NCI-H345 (cell line): ENCODE measurements at regions not wholly inside any gene's neighbourhood (a gene's known extent, or its start where the extent isn't known, plus 50 kb on each side); places are given as distances from the start of the nearest gene placed in this dataset.
A peak's percentile ranks its signal among the peaks of the same experiment; 100 is the strongest.
"Not testable (repeated sequence)": the region's sequence is repeated elsewhere in the genome, so short reads cannot be mapped to it uniquely, and the experiment has no call there.

Source experiments
- DNase-seq: peaks from one replicate; lab custom pipeline; 2025; lab: John Stamatoyannopoulos, UW

DNA sequence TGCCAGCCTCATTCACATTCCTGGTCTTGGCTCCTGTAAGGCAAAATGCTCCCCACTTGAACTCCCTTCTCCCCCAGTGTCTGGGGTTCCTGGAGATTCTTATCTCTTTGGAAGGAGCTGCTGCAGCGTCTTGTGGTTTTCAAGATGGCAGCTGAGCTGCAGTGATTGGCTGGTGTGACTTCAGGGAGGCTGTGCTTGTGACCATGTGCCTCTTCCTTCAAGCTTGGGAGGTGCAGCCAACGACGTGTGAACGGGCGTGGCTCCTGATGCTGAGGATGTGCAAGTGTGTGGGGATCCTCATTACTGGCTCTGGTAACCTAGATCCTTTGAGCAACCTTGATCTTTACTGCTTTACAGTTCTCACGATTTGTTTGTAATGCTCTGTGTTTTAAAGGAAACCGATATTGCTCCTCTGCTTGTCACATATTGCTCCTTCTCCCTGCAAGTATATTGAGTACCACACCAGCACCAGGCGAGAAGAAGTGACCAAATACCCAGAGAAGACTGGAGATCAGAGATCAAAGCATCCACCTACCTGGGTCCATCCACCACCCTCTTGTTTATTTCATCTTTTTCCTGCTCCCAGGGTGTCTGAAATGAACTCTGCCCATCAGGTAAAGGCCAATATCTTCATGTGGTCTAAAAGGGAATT is 208.5 kb downstream of the FGF9 start:
- DNase-seq, result no peak

DNA sequence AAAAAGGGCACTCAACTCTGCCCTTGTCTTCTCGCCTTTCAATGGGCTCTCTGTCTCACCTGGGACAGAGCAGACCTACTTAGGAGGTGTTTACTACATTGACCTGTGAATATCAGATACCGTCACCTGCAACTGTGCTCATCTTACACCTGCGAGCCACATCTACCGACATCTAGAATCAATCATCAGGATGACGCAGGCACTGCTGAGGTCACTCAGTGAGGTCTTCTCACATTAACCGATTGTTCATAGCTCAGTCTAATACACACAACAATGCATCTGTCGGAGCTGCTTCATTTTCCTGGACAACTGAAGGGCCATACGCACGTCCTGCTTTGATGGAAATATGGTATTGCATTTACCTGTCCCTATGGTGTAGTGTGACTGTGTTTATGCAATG is 211.9 kb downstream of the FGF9 start:
- DNase-seq, result no peak

DNA sequence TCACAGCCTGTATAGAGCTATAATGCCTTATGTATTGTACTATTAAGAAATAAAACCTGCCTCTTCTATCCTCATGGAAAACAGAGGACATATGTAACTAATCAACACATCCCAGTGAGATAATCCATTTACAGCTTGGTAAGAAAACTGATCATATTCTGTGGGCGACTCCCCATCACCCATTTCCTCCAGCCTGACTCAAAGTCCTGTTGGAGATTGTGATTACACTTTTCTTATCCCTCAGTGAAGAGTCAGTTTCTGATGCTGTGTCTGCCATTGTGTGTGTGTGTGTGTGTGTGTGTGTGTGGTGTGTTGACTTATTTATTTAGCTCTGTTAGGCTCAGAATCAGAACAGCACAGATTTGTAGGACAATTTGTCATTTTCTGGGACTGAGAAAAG is 212.8 kb downstream of the FGF9 start:
- DNase-seq, result no peak

DNA sequence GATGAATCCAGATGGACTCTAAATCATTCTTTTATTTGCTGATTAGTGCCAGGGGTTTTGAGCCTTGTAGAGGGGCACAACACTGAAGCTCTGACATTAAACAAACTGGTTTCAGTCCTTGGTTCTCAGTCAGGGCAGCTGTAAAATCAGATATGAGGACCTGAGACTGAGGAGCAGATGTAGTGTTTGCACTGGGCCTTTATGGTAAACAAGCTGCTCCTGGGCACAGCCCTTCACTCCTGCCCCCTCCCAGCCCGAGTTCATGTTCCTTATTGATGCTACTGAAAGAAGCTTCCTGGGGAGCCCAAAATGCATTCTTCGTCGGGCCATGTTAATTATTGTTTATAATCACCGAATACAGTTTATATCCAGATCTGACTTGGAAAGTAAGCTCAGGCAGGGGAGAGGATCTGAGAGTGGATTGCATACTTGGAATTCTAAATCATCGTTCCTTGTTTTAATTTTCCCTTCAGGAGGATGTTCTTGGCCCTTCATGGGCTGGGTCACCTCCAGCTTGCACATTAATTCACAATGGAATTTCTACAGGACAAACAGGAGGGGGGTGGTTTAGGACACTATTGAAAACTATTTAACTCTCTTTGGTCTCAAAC is 213.5 kb downstream of the FGF9 start:
- peak; percentile 53 for DNase-seq

DNA sequence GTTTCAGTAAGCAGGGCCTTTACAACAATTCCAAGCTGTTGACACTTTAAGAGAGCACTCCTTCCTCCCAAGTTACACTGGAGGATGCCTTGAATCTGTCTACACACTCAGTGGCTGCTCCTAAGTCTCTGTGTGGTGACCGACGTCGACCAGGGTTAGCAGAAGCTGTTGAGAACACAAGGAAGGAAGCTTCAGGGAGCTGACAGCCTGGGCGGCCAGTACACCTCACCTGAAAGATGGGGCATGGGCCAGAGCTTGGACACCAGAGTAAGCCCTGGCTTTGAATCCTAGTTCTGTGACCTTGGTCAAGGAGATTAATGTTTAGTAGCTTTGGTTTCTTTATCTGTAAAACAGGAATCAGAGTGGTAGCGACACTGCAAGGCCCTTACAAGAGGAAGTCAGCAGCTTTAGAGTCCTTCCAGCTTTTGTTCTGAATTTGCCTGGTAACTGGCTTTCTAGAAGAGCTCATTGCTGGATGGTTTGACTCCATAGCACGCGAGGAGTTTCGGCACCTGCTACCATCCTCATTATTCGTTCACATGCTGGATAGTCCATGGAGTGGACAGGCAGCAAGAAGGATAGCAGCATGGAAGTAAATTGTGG is 214.2 kb downstream of the FGF9 start:
- no peak for DNase-seq

DNA sequence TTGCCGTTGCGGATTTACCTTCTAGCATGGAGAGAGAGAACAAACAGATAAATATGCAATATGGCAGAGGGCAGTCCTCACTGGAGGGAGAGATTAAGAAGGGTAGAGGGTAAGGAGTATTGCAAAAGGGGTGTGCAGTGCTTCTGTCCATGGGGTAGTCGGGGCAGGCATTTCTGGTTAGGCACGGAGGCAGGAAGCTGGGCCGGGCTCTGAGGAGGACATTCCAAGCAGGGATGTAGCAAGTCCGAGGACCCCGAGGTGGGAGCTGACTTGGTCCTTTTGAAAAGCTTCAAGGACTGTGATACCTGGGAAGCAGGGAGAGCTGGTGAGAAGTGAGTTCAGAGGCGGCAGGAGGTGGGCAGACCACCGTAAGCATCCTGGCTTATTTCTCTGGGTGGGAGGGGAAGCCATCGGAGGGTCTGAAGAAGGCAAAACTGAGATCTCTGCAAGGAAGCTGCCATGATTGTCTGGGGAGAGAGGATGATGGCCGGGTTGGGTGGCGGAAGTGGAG is 214.9 kb downstream of the FGF9 start:
- DNase-seq, result no peak

DNA sequence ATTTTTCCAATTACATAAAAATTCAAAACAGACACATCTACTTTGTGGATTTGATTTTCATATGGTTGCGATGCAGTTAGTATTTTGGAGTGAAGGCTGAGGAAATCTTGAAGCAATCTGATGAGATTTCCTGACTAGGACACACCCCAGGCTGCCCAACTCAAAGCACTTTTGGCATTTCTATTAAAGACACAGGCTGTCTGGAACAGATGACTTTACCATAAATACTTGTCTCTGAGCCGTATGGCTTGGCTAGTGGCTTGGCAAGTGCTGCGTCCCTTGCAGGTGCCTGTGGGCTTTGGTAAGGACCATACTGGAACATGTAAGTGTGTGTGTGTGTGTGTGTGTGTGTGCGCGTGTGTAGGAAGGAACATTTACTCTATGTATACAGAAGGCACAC is 218.8 kb downstream of the FGF9 start:
- no peak for DNase-seq

DNA sequence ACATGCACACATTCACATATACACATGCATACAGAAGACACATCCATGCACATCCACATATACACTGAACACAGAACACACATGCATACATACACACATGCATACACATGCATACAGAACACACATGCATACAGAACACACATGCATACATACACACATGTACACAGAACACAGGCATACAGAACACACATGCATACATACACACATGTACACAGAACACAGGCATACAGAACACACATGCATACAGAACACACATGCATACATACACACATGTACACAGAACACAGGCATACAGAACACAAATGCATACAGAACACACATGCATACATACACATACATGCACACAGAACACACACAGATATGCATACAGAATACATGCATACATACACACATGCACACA is 219.3 kb downstream of the FGF9 start:
- DNase-seq, result not testable (repeated sequence)

DNA sequence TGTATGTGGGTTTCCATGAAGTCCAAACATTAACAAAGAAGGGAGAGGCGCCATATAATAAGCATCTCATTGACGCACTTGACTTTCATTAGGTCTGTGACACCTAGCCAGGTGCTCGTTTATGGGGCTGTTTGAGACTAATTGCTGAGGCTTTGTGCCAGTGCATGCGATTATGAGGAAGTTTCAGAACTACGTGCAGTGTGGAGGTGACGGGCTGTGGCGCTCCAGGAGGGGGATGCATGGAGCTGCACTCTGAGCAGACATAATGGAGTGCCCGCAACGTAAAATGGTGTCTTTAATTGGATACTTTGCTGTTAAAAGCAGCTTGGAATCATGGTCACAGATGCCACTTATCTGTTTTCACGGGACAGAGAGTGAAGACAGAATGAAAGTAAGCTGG is 223.2 kb downstream of the FGF9 start:
- no peak for DNase-seq

DNA sequence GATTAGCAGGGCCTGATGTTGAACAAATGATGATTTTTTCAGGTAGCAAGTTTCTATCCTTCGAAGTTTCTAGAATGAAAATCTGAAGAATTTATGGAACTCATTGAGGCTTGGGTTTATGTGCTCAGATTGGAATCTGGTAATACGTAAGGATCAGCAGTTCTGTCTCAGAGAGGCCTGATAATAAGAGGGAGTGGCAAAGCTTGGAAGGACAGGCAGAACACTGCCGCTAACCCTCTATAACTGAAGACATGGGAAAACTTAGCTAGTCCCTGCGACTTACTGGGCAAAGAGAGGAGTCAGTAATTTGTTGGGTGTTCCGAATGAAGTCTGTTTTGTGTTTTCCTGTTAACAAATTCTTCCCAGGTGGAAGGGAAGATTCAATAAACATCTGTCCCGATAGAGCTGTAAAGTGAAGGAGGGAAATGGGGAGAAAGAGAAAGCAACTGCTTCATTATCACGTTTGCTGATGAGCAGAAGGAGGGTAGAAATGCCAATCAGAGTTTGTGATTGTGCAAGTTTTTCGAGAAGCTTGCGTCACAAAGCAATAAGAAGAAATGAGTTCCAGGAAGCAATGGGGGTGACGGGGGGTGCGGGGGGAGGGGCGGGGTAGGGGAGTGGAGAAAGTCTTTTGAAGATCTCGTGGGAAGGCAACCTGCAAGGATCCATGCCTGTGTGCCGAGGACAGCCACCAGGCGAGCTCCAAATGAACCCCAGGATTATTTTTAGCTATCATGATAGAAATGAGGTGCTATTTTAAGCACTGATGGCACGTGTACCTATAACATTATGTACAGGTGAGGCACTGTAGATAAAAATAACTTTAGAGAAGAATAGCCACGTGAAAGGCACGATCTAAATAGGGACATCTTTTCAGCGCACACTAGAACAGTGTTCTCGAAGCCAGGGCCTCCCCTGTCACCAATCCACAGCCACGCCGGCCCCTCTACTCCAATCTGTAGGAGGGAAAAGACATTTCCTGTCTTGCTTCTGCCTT is 224.1 kb downstream of the FGF9 start:
- DNase-seq, result no peak

DNA sequence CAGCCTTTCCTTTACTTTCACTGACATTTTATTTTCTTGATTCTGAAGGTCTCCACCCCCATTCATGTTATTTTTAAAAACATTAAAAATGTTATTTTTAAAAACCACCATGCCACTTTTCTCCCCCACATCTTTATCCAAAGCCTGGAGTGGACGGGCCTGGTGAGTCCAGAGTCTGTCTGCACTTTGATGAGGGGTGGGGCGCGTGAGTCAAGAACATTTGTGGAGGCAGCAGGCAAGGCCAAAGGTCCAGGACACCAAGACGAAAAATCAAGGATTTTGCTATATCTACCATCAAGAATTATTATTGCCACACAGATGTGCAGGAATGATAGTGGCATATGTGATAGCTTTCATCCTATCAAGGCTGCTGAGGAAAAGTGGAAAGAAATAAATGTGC is 224.9 kb downstream of the FGF9 start:
- no peak for DNase-seq

DNA sequence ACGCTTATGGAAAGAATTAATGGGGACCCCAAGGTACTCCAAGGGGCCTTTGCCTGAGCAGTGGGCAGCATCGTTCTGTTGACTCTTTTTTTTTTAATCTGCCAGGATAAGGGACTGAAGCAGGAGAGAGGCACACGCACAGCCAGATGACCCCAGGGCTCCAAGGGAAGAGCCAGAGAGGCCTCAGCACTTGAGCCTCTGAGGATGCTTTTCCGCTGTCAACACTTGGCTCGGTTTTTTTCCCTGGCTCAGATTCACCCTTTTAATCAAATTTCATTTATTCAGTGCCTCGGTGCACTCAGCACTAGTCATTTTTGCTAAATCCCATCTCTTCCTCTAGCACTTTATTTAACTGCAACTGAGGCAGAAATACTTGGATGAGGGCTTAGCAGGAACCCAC is 226.3 kb downstream of the FGF9 start:
- DNase-seq, result no peak

DNA sequence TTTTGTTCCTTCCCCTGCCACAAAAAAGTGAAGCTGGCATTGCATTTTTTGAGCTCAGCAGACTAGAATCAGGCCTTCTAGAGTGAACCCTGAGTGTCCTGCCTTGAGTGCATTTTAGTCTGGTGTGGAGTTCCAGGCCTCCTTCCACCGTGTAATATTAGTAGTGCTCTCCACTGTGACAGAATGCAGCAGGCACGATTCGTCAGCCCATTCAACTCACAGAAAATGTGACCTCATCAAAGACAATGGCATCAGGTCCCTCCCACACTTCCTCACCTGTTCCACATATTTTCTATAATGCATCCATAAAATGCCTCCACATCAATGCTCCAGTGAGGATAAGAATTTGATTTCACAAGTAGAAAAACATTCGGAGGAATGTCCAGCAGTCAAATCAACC is 227.6 kb downstream of the FGF9 start:
- no peak for DNase-seq

DNA sequence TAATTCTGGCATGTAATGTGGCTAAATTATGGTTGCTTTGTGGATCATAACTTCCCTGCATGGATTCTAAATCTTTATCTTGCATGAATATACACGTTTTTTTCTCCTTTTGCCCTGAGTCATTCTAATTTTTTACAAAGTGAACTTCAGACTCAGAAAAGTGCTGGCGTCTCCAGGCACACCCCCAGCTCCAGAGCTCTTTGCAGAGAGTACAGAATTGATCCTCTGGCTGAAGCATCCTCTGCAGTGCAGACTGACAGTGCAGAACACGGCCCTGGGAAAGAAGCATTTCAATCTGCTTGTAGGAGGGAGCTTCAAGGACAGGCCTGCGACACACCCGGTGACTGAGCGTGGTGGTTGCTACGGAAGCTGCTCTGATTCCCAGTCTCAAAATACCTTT is 228.1 kb downstream of the FGF9 start:
- DNase-seq, result no peak

DNA sequence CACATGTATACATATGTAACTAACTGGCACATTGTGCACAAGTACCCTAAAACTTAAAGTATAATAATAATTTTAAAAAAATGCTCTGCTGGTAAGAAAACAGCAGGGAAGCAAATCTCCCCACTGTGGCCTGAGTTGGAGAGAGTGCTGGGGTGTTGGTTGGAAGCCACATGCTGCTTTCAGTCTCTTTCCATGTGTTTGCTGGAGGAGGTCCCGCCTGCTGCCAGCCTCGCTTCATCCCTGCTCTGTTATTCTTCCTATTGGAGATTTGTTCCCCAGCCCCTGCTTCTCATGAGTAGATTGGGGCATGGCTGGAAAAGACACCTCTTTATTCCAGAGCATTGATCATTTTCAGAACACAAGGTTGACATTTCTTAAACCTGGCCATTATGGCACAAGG is 230.5 kb downstream of the FGF9 start:
- no peak for DNase-seq

DNA sequence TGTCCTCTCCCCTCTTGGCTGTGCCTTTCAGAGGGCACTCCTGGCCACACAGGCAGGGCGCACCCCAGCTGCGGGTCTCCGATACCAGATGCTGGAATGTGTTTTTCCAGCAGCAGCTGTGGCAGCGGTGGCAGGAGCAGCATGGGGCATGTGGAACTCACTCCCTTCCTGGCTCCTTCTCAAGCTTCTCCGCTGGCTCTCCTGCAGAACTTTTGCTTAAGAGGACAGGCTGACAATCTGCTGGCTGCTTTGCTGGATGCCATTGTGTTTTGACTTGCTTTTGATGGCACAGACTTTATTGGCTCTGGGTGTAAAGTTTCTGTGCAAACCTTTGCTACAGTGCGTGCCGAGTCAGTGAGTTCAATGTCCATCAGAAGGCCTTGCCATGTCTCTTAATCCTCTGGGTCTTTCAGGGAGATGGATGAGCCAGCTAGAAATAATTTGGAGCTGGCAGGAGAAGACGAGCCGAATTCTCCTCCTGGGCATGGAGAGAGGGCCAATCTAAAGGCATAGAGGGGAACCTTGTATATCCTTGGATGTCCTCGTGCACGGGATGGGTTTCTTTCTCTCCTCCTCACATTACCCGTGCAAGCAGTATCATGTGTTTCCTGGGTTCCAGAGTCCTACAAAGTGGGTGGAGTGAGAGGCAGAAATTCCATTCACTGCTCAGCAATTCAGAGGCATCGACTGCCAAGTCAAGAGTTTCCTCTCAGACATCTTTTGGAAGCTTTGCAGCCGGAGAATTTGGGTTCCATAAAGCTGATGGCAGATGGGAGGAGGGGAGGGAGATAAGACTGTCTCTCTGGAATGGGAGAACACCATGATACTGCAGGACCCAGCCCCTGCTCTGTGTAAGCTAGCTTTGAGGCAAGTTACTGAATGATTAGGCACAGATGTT is 231.2 kb downstream of the FGF9 start:
- no peak for DNase-seq

DNA sequence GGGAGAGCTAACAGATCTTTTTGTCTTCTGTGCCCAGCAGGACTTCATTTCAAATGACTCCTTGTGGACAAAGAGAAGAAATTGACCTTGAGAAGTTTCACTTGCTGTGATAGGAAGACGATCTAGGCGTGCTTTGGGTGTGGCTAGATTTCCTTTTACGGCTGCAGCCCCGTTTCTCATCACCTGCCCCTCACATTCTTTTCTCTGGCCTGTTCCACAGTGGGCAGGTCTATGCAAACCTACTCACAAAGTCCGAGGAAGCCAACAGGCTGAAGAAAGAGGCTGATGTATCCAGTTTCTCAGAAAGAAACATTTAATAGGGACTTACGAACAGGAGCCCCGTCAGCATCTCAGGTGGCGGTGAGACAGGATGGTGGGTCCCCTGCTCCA is 231.8 kb downstream of the FGF9 start:
- no peak for DNase-seq

DNA sequence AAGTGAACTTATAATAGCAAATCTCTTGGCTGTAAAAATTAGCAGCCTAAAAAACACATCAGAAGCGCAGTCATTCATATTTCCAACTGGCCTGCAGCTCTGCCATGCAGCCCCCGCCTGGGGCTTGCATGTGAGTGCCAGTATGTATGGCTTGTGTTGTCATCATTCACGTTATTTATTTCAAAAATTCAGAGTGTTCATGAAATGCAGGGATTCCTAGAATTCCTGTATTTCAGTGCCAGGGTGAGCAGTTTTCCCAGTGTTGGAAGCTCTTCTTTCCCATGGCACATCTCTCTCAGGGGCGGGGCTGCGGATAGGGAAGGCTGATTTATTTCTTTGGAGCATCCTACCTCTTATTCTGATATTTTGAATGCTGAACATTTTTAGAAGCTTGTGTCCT is 234.6 kb downstream of the FGF9 start:
- no peak for DNase-seq

DNA sequence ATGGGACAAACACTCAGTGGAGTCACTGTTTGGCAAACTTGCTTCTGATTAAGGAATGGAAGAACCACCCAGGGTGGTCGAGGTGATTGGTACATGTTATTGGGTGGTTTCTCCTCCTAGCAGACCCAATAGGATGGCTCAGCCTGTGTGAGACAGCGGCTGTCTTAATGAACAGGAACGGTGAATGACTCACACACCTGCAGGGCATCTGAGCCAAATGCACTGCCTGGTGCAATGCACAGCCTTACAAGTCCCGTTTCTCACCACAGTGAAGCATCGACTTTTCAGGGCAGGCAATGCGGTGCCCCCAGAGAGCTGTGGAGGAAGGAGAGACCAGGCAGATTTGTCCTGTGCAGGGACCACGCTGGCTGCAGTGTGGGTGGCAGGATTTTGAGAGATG is 238.5 kb downstream of the FGF9 start:
- DNase-seq, result no peak

DNA sequence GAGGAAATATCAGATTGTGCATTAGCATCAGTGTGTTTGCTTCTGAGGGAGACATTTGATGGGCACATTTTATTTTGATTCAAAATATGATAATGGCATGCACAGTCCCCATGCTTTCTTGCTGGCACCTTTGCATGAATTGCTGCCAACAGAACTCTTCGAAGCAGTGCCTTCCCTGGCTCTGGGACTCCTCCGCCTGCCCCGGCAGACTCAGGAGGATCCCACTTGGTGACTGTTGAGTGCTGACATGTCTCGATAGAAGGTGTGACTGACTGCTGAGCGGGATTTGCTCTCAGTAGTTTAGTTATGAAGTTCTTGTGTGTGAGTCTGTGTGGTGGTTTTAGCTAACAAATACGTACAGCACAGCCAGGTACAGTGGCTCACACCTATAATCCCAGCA is 239.7 kb downstream of the FGF9 start:
- no peak for DNase-seq

DNA sequence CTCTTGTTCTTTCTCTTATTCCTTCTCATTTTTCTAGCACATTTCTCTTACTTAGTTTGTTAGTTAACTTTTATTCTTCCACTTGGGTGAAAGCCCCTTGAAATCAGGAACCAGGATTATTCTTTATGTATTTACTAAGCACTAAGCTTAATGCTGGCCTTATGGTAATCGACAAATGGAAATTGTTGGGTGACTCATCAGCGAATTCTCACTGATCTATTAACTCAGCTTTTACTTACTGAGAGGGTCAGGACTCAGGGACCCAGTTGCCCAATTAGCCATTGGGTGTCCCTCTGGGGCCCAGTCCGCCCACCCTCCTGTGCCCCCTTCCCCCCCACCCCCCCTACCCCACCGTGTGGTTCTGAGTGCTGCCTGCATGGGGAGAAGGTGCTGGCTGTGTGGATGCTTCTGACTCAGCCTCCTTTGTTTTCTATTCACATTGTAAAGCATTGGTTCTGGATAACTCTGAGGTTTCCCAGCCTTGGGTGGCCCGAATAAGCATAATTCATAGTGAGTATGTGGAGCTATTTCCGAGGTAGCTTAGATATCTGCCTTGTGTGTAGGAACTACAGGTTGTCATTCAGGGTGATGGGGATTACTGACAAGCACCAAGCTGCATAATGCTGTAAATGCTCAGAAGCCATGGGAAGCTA is 240.9 kb downstream of the FGF9 start:
- no peak for DNase-seq
